Panc1 (cell line): ENCODE measurements at regions not wholly inside any gene's neighbourhood (a gene's known extent, or its start where the extent isn't known, plus 50 kb on each side); places are given as distances from the start of the nearest gene placed in this dataset.

ENCODE experiments used
- ATAC-seq: fragments of 200-7000 bp; cut with Tn5 transposase; 2 replicates; pipeline ENCODE4 v1.9.1; 2020; ENCODE audit warnings: mild to moderate bottlenecking, moderate library complexity
- BruUV-seq: library from RNA; stranded (reverse); fragments of 400-500 nt; replicated peaks from 2 replicates; lab custom pipeline; 2021; lab: Mats Ljungman, UMichigan
- CTCF ChIA-PET: fragments of 300-600 bp; sonication (Branson Sonifier 250); formaldehyde crosslinking; loops from one replicate; lab custom pipeline; 2022; ENCODE audit warnings: antibody characterized with exemption; lab: Charles Lee
- POLR2A ChIA-PET: fragments of 300-600 bp; sonication (Branson Sonifier 250); formaldehyde crosslinking; loops from one replicate; lab custom pipeline; 2022; ENCODE audit warnings: antibody characterized with exemption; lab: Charles Lee
- DNase-seq: peaks from one replicate; pipeline ENCODE4 v3.0.0-alpha.2; 2010; ENCODE audit warnings: low read depth, low spot score
- H3K27ac ChIP-seq: 2 replicates; pipeline ENCODE4 v1.5.1; 2011; ENCODE audit warnings: mild to moderate bottlenecking, low read length, inconsistent platforms
- H3K27me3 ChIP-seq: fragments of 200-500 bp; sonication (Bioruptor generic); 2 replicates; pipeline ENCODE4 v1.6.0; 2014; ENCODE audit warnings: low read length, inconsistent platforms; ENCODE audit not compliant: control insufficient read depth, insufficient read depth
- H3K36me3 ChIP-seq: fragments of 200-500 bp; sonication (Bioruptor generic); 2 replicates; pipeline ENCODE4 v1.5.1; 2014; ENCODE audit warnings: inconsistent platforms, mild to moderate bottlenecking, low read length, moderate library complexity; ENCODE audit not compliant: control insufficient read depth, insufficient read depth
- H3K4me1 ChIP-seq: 2 replicates; pipeline ENCODE4 v1.5.1; 2011; ENCODE audit warnings: inconsistent platforms, mild to moderate bottlenecking, low read length, moderate library complexity; ENCODE audit not compliant: control insufficient read depth, insufficient read depth
- H3K4me3 ChIP-seq, 2 experiments: 2 replicates each; pipeline ENCODE4 v1.5.1; 2011 to 2012; ENCODE audit warnings: low read depth in 2 of 2, low read length in 2 of 2, mild to moderate bottlenecking in 2 of 2, inconsistent platforms in 1 of 2, moderate library complexity in 1 of 2
- H3K9me3 ChIP-seq: fragments of 200-500 bp; sonication (Bioruptor generic); 2 replicates; pipeline ENCODE4 v1.5.1; 2014; ENCODE audit warnings: low read depth, mild to moderate bottlenecking, inconsistent platforms, low read length, moderate library complexity; ENCODE audit not compliant: control insufficient read depth, insufficient read depth
- POLR2AphosphoS5 ChIP-seq: IDR thresholded peaks from 2 replicates; pipeline ENCODE4 v1.6.1; 2012; ENCODE audit warnings: mild to moderate bottlenecking, low read depth, low read length, moderate library complexity
- SIN3A ChIP-seq: IDR thresholded peaks from 2 replicates; pipeline ENCODE4 v1.6.1; 2012; ENCODE audit warnings: low read depth, mild to moderate bottlenecking, low read length, moderate library complexity, borderline replicate concordance; ENCODE audit not compliant: insufficient read depth
- TCF7L2 ChIP-seq: IDR thresholded peaks from 2 replicates; pipeline ENCODE4 v1.6.1; 2011; ENCODE audit warnings: mild to moderate bottlenecking, low read depth, low read length, inconsistent platforms
- in situ Hi-C: cut with HindIII; loops from 2 replicates; pipeline ENCODE4 v1.10.0; 2016; ENCODE audit warnings: low sequenced_read_pairs, low pct_unique_long_range_greater_than_20kb
- intact Hi-C: fragments of 100-400 bp; cut with micrococcal nuclease; formaldehyde crosslinking; loops from one replicate; pipeline ENCODE4 v1.10.0; 2022; ENCODE audit not compliant: unreplicated experiment
- TF ChIP-seq, protein P1 (sequence below): fragments of 450-650 bp; IDR thresholded peaks from 2 replicates; pipeline ENCODE4 v1.5.1; 2017; ENCODE audit warnings: mild to moderate bottlenecking
- TF ChIP-seq, protein P2 (sequence below), 2 experiments: IDR thresholded peaks; 2 replicates each; pipeline ENCODE4 v1.6.1; 2011 to 2012; ENCODE audit warnings: low read depth in 2 of 2, control low read depth in 1 of 2, low read length in 1 of 2, mild to moderate bottlenecking in 1 of 2, moderate library complexity in 1 of 2; ENCODE audit not compliant: insufficient read depth in 1 of 2

DNA sequence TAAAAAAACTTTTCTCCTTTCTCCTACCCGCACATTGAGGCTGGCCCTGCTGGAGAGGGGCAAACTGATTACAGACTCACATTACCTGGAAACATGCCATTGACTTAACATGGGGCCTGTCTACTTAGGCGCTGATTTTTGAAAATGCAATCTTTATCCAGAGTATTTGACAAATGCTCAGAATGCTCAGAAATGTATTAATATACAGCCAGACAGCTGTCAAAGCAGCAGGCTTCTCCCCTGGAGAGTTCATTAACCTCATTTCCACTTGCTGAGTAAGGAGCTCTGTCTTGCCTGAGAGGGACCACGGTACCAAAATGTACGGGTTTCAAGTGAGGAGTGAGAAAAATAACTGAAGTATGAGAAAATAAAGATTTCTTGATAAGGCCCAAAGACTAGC, 95.7 kb downstream of the PAX1 start:
- no peaks in the 10 kb centered on the region for H3K27me3 ChIP-seq
- no peaks in the 10 kb centered on the region for H3K4me1 ChIP-seq
- in situ Hi-C loops, result no loop called here
- H3K9me3 ChIP-seq, result no peaks in the 10 kb centered on the region
- BruUV-seq, result no TSS peak
- H3K27ac ChIP-seq, result no peak overlapping the region
- ChIA-PET CTCF (no interaction called here), POLR2A (no interaction called here)
- no peaks in the 10 kb centered on the region for H3K36me3 ChIP-seq
- ATAC-seq (no peak), DNase-seq (no peak)
- TF ChIP-seq SIN3A, result no peak
- TF ChIP-seq, protein P1, sequence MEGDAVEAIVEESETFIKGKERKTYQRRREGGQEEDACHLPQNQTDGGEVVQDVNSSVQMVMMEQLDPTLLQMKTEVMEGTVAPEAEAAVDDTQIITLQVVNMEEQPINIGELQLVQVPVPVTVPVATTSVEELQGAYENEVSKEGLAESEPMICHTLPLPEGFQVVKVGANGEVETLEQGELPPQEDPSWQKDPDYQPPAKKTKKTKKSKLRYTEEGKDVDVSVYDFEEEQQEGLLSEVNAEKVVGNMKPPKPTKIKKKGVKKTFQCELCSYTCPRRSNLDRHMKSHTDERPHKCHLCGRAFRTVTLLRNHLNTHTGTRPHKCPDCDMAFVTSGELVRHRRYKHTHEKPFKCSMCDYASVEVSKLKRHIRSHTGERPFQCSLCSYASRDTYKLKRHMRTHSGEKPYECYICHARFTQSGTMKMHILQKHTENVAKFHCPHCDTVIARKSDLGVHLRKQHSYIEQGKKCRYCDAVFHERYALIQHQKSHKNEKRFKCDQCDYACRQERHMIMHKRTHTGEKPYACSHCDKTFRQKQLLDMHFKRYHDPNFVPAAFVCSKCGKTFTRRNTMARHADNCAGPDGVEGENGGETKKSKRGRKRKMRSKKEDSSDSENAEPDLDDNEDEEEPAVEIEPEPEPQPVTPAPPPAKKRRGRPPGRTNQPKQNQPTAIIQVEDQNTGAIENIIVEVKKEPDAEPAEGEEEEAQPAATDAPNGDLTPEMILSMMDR, result no peak
- no peak overlapping the region for H3K4me3 ChIP-seq
- intact Hi-C loops, result no loop called here

DNA sequence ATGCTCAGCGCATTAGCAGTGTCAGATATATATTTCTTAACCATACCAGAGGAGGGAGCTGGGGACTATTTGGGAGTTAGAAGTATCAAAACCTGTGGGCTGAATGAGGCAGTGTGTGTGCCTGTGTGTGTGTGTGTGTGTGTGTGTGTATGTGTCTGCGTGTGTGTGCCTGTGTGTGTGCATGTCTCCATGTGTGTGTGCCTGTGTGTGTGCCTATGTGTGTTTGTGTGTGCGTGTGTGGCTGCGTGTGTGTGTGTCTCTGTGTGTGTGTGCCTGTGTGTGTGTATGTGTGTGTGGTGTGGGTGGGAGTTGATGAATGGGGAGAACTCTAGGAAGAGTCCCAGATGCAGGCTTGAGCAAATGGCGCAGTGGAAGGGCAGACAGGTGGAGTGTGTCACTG, 92.9 kb downstream of the PAX1 start:
- DNase-seq (no peak), ATAC-seq (no peak)
- ChIA-PET POLR2A (no interaction called here), CTCF (no interaction called here)
- no peak overlapping the region for H3K4me3 ChIP-seq
- in situ Hi-C loops, result no loop called here
- no TSS peak for BruUV-seq
- H3K9me3 ChIP-seq, result no peaks in the 10 kb centered on the region
- no peaks in the 10 kb centered on the region for H3K27me3 ChIP-seq
- no peaks in the 10 kb centered on the region for H3K36me3 ChIP-seq
- intact Hi-C loops, result no loop called here
- H3K27ac ChIP-seq, result no peak overlapping the region
- H3K4me1 ChIP-seq, result no peaks in the 10 kb centered on the region
- TF ChIP-seq, protein P2, sequence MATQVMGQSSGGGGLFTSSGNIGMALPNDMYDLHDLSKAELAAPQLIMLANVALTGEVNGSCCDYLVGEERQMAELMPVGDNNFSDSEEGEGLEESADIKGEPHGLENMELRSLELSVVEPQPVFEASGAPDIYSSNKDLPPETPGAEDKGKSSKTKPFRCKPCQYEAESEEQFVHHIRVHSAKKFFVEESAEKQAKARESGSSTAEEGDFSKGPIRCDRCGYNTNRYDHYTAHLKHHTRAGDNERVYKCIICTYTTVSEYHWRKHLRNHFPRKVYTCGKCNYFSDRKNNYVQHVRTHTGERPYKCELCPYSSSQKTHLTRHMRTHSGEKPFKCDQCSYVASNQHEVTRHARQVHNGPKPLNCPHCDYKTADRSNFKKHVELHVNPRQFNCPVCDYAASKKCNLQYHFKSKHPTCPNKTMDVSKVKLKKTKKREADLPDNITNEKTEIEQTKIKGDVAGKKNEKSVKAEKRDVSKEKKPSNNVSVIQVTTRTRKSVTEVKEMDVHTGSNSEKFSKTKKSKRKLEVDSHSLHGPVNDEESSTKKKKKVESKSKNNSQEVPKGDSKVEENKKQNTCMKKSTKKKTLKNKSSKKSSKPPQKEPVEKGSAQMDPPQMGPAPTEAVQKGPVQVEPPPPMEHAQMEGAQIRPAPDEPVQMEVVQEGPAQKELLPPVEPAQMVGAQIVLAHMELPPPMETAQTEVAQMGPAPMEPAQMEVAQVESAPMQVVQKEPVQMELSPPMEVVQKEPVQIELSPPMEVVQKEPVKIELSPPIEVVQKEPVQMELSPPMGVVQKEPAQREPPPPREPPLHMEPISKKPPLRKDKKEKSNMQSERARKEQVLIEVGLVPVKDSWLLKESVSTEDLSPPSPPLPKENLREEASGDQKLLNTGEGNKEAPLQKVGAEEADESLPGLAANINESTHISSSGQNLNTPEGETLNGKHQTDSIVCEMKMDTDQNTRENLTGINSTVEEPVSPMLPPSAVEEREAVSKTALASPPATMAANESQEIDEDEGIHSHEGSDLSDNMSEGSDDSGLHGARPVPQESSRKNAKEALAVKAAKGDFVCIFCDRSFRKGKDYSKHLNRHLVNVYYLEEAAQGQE (IDR thresholded peaks at IDR 0.05; ENCODE audit: insufficient read depth in 1 of 2, low read depth in 2 of 2, low read length in 1 of 2), result no peak
- TF ChIP-seq, protein P1, result no peak
- no peak for TF ChIP-seq SIN3A
- TF ChIP-seq POLR2AphosphoS5, result no peak
- TF ChIP-seq TCF7L2, result no peak

DNA sequence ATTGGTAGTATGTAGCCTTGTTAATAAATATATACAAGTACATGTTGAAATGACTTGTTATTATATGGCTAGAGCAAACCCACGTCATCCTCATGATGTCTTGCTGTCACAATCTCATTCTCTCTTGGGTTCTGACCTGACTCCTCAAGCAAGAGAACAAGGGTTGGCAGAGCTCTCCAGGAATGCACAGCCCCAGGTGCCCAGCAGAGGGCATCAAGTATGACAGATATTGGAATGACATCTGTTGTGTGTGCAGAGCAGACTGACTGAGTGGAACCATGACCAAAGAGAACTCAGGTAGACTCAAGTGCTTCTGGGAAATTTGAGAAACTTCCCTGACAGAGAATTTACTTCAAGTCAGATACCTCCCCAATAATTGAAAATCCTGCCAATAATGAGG, 90.6 kb downstream of the PAX1 start:
- no peak overlapping the region for H3K27ac ChIP-seq
- no peak overlapping the region for H3K4me3 ChIP-seq
- intact Hi-C loops (no loop called here), in situ Hi-C loops (no loop called here)
- no peaks in the 10 kb centered on the region for H3K27me3 ChIP-seq
- BruUV-seq, result no TSS peak
- ChIA-PET CTCF (no interaction called here), POLR2A (no interaction called here)
- H3K4me1 ChIP-seq, result no peaks in the 10 kb centered on the region
- TF ChIP-seq, protein P1, result peak; percentile 44
- TF ChIP-seq SIN3A, result no peak
- ATAC-seq (no peak), DNase-seq (no peak)
- H3K36me3 ChIP-seq, result no peaks in the 10 kb centered on the region
- no peaks in the 10 kb centered on the region for H3K9me3 ChIP-seq
